Peyer's patch (tissue), 4 donors: ENCODE measurements at regions not wholly inside any gene's neighbourhood (a gene's known extent, or its start where the extent isn't known, plus 50 kb on each side); places are given as distances from the start of the nearest gene placed in this dataset.

ENCODE experiments used
- POLR2A ChIP-seq, 2 donors: fragments of 450-650 bp; IDR thresholded peaks; one replicate each; pipeline ENCODE4 v1.5.1; 2017; ENCODE audit warnings: antibody characterized with exemption in 2 of 2, mild to moderate bottlenecking in 2 of 2, moderate library complexity in 2 of 2
- TF ChIP-seq, protein P1 (sequence below), 6 experiments: fragments of 450-650 bp in 4 of 6; fragments of 200-600 bp in 2 of 6; sonication (generic) in 1 of 6; IDR thresholded peaks; one replicate each; pipeline ENCODE4 v1.5.1; 2017 to 2019; ENCODE audit warnings: antibody characterized with exemption in 6 of 6, mild to moderate bottlenecking in 3 of 6, moderate library complexity in 1 of 6

DNA sequence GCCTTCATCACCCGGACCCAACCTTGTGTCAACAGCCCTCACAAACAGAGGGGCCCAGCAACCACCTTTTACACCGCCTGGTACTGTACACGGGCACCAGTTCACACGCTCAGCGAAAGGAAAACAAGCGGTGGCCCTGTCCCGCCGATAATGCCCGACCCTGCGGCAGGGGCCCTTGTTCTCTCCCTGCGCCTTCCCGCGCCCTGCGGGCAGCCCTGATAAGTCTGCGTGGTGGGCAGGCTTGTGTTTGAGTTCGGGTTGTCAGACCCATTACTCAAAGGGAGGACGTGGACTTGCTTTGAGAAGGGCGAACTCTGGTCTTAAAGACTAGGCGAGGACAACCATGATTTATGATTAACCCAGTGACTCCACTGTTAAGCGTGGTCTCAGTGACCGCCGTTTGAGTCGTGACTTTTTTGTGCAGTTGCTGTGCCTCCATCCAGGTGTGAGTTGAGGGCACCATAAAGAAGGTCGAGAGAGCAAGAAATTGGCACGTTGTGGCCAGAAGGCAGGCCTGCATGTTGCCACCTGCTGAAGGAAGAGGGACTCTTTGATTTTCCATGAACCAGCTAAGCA lies 167.4 kb upstream of the GATA6 start:
- TF ChIP-seq, protein P1, sequence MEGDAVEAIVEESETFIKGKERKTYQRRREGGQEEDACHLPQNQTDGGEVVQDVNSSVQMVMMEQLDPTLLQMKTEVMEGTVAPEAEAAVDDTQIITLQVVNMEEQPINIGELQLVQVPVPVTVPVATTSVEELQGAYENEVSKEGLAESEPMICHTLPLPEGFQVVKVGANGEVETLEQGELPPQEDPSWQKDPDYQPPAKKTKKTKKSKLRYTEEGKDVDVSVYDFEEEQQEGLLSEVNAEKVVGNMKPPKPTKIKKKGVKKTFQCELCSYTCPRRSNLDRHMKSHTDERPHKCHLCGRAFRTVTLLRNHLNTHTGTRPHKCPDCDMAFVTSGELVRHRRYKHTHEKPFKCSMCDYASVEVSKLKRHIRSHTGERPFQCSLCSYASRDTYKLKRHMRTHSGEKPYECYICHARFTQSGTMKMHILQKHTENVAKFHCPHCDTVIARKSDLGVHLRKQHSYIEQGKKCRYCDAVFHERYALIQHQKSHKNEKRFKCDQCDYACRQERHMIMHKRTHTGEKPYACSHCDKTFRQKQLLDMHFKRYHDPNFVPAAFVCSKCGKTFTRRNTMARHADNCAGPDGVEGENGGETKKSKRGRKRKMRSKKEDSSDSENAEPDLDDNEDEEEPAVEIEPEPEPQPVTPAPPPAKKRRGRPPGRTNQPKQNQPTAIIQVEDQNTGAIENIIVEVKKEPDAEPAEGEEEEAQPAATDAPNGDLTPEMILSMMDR (IDR thresholded peaks at IDR 0.05) = no peak
- peak in 1 of 2 donors; percentile 15 for TF ChIP-seq POLR2A (IDR thresholded peaks at IDR 0.05)
